Smooth muscle cell (in vitro differentiated cells): ENCODE measurements at regions not wholly inside any gene's neighbourhood (a gene's known extent, or its start where the extent isn't known, plus 50 kb on each side); places are given as distances from the start of the nearest gene placed in this dataset.
A peak's percentile ranks its signal among the peaks of the same experiment; 100 is the strongest.

Experiments
- DNase-seq: peaks from one replicate; lab custom pipeline; 2025; ENCODE audit not compliant: unreplicated experiment; lab: John Stamatoyannopoulos, UW
- H2AFZ ChIP-seq: fragments of 200-600 bp; sonication (generic); 2 replicates; pipeline ENCODE4 v1.6.0; 2016; ENCODE audit warnings: antibody characterized with exemption, low read depth, mild to moderate bottlenecking
- H3F3A ChIP-seq: fragments of 200-600 bp; sonication (generic); 2 replicates; pipeline ENCODE4 v1.6.0; 2017; ENCODE audit warnings: antibody characterized with exemption, low read depth
- H3K27ac ChIP-seq: fragments of 200-600 bp; sonication (generic); 2 replicates; pipeline ENCODE4 v1.5.1; 2016; ENCODE audit warnings: low read depth, mild to moderate bottlenecking
- H3K27me3 ChIP-seq: fragments of 200-600 bp; sonication (generic); 2 replicates; pipeline ENCODE4 v1.6.1; 2016; ENCODE audit warnings: low read depth, mild to moderate bottlenecking
- H3K36me3 ChIP-seq: fragments of 200-600 bp; sonication (generic); 2 replicates; pipeline ENCODE4 v1.5.1; 2016; ENCODE audit warnings: low read depth
- H3K4me1 ChIP-seq: fragments of 200-600 bp; sonication (generic); 2 replicates; pipeline ENCODE4 v1.5.1; 2016; ENCODE audit warnings: low read depth
- H3K4me2 ChIP-seq: fragments of 200-600 bp; sonication (generic); 2 replicates; pipeline ENCODE4 v1.6.0; 2016; ENCODE audit warnings: mild to moderate bottlenecking
- H3K4me3 ChIP-seq: fragments of 200-600 bp; sonication (generic); 2 replicates; pipeline ENCODE4 v1.5.1; 2016; ENCODE audit warnings: mild to moderate bottlenecking
- H3K79me2 ChIP-seq: fragments of 200-600 bp; sonication (generic); 2 replicates; pipeline ENCODE4 v1.6.0; 2016; ENCODE audit warnings: low read depth, mild to moderate bottlenecking
- H3K9ac ChIP-seq: fragments of 200-600 bp; sonication (generic); 2 replicates; pipeline ENCODE4 v1.6.0; 2016; ENCODE audit warnings: low read depth
- H3K9me3 ChIP-seq: fragments of 200-600 bp; sonication (generic); replicated peaks from 2 replicates; pipeline ENCODE4 v1.5.1; 2016; ENCODE audit warnings: low read depth
- H4K20me1 ChIP-seq: fragments of 200-600 bp; sonication (generic); 2 replicates; pipeline ENCODE4 v1.6.0; 2016; ENCODE audit warnings: low read depth
- WGBS: methylation state at CpG from one replicate; pipeline ENCODE4 v1.1.7; 2016; ENCODE audit warnings: low lambda C conversion rate; 5-methylcytosine and 5-hydroxymethylcytosine counted together
- TF ChIP-seq, protein P1 (sequence below): fragments of 200-600 bp; sonication (generic); IDR thresholded peaks from 2 replicates; pipeline ENCODE4 v1.5.1; 2017; ENCODE audit warnings: borderline replicate concordance, mild to moderate bottlenecking, antibody characterized with exemption; ENCODE audit not compliant: insufficient read depth, poor library complexity, severe bottlenecking

GRCh38 chr5:40401284-40402006, 278.3 kb upstream of the PTGER4 start:
- no peaks in the 10 kb centered on the region for H3K27me3 ChIP-seq
- H4K20me1 ChIP-seq: no peaks in the 10 kb centered on the region
- no peaks in the 10 kb centered on the region for H3K36me3 ChIP-seq
- no peaks in the 10 kb centered on the region for H3K4me1 ChIP-seq
- TF ChIP-seq, protein P1, sequence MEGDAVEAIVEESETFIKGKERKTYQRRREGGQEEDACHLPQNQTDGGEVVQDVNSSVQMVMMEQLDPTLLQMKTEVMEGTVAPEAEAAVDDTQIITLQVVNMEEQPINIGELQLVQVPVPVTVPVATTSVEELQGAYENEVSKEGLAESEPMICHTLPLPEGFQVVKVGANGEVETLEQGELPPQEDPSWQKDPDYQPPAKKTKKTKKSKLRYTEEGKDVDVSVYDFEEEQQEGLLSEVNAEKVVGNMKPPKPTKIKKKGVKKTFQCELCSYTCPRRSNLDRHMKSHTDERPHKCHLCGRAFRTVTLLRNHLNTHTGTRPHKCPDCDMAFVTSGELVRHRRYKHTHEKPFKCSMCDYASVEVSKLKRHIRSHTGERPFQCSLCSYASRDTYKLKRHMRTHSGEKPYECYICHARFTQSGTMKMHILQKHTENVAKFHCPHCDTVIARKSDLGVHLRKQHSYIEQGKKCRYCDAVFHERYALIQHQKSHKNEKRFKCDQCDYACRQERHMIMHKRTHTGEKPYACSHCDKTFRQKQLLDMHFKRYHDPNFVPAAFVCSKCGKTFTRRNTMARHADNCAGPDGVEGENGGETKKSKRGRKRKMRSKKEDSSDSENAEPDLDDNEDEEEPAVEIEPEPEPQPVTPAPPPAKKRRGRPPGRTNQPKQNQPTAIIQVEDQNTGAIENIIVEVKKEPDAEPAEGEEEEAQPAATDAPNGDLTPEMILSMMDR: no peak
- no peaks in the 10 kb centered on the region for H3F3A ChIP-seq
- peak overlapping the region; percentile 51 for H3K27ac ChIP-seq
- H3K9ac ChIP-seq: no peak overlapping the region
- no peak overlapping the region for H3K4me3 ChIP-seq
- H2AFZ ChIP-seq: no peak overlapping the region
- no peak overlapping the region for H3K4me2 ChIP-seq
- no peaks in the 10 kb centered on the region for H3K9me3 ChIP-seq
- no peaks in the 10 kb centered on the region for H3K79me2 ChIP-seq
- WGBS: 59% methylated on average over 4 of the region's 4 CpGs
- no peak for DNase-seq

GRCh38 chr5:40400245-40400644, 279.5 kb upstream of the PTGER4 start:
- no peak overlapping the region for H2AFZ ChIP-seq
- no peak for DNase-seq
- no peak overlapping the region for H3K27ac ChIP-seq
- H4K20me1 ChIP-seq: no peaks in the 10 kb centered on the region
- H3K4me3 ChIP-seq: no peak overlapping the region
- H3K9me3 ChIP-seq: no peaks in the 10 kb centered on the region
- H3K9ac ChIP-seq: no peak overlapping the region
- no peaks in the 10 kb centered on the region for H3K79me2 ChIP-seq
- TF ChIP-seq, protein P1: no peak
- no peak overlapping the region for H3K4me2 ChIP-seq
- H3K27me3 ChIP-seq: peaks cover under 1% of the 10 kb centered on the region
- WGBS: 90% methylated on average over 1 of the region's 1 CpG
- H3K4me1 ChIP-seq: no peaks in the 10 kb centered on the region
- no peaks in the 10 kb centered on the region for H3F3A ChIP-seq
- no peaks in the 10 kb centered on the region for H3K36me3 ChIP-seq

DNA sequence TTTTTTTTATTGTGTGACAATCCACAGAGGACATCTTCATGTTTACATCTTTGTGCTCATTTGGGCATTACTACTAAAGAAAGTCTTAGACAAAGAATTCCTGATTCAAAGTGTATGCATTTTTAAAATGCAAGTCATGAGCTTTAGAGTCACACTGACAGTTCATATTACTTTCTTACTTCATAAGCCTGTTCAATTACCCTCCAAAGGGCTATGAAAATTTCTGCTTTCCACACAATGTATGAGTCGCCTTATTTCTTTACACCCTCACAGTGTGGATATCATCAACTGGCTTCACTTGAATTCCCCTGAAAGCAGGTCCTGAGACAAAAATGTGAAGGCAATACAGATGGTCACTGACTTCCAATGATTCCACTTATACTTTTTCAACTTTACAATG, 280.4 kb upstream of the PTGER4 start:
- peaks cover 8% of the 10 kb centered on the region for H3K27me3 ChIP-seq
- no peaks in the 10 kb centered on the region for H3K9me3 ChIP-seq
- no peak overlapping the region for H3K4me2 ChIP-seq
- H3K4me1 ChIP-seq: no peaks in the 10 kb centered on the region
- no peak overlapping the region for H3K27ac ChIP-seq
- no peaks in the 10 kb centered on the region for H3K36me3 ChIP-seq
- H3K4me3 ChIP-seq: no peak overlapping the region
- TF ChIP-seq, protein P1: no peak
- H3K9ac ChIP-seq: no peak overlapping the region
- DNase-seq: no peak
- WGBS: 84% methylated on average over 1 of the region's 1 CpG
- no peaks in the 10 kb centered on the region for H3K79me2 ChIP-seq
- no peak overlapping the region for H2AFZ ChIP-seq
- no peaks in the 10 kb centered on the region for H4K20me1 ChIP-seq
- H3F3A ChIP-seq: no peaks in the 10 kb centered on the region

DNA sequence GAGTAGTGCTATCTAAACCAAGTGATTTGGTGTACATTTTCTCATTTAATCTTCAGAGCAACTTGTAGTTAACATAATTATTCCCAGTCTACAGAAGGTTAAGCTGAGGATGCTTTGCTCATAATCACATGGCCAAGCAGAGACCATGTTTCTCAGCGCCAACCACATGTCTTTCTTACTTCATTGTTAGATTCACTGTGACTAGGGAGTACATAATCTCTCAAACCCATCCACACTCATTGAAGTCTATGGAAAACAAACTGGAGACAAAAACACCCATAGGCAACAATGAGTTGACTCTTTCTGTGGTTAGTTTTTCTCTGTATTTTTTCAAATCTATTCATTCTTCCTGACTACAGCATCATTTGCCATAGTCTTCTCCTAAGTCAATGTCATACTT, 281.7 kb upstream of the PTGER4 start:
- Histone ChIP-seq H3K9ac (no peak overlapping the region), H4K20me1 (no peaks in the 10 kb centered on the region), H3K4me1 (no peaks in the 10 kb centered on the region), H3K4me3 (no peak overlapping the region), H2AFZ (no peak overlapping the region), H3K79me2 (no peaks in the 10 kb centered on the region), H3K27ac (no peak overlapping the region), H3K4me2 (no peak overlapping the region), H3K9me3 (no peaks in the 10 kb centered on the region), H3F3A (no peaks in the 10 kb centered on the region), H3K27me3 (peaks cover 8% of the 10 kb centered on the region), H3K36me3 (no peaks in the 10 kb centered on the region)
- no peak for DNase-seq
- 83% methylated on average over 1 of the region's 1 CpG for WGBS
- TF ChIP-seq, protein P1: no peak
